ENCODE measurements at regions not wholly inside any gene's neighbourhood (a gene's known extent, or its start where the extent isn't known, plus 50 kb on each side); places are given as distances from the start of the nearest gene placed in this dataset.
A peak's percentile ranks its signal among the peaks of the same experiment; 100 is the strongest.

DNA sequence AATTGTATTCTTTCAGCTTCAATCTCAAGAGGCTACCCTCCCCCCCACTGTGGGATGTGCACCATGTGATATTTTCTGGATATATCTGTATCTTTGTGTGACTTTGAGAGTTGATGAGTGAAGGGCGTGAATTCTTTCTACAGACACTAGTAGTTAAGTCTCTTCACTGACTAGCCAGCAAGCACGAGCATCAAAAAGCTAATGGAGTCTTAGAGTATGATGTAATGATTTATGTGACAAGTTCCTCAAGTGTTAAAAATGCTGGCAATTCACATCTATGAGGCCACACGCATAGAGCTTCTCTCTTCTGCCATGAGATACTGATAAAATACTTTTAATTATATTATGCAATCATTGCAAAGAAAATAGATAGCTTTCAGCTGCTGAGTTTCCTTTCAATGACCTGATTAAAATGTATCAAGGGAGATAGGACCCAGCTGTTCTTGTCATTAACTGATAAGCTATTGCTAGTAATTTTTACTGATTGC is 304.8 kb downstream of the TRIB2 start:
- no peak for DNase-seq

DNA sequence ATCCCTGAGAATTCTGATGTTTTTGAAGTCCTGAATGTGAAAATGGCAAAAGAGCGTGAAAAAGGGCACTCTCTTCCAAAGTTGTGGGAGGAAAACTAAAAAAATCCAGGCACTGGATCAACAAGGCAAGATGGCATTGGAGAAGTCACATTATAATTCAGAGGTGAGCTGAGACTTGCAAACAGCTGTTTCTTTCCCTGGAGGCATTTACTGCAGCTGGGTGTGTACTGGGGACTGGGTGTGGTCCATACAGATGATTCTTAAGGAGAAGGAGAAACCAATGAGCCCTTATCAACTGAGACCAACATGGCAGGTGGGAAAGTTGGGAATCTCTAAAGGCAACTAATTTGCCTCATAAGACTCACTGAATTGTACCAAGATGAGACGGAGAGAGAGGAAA is 313.9 kb downstream of the TRIB2 start:
- no peak for DNase-seq

DNA sequence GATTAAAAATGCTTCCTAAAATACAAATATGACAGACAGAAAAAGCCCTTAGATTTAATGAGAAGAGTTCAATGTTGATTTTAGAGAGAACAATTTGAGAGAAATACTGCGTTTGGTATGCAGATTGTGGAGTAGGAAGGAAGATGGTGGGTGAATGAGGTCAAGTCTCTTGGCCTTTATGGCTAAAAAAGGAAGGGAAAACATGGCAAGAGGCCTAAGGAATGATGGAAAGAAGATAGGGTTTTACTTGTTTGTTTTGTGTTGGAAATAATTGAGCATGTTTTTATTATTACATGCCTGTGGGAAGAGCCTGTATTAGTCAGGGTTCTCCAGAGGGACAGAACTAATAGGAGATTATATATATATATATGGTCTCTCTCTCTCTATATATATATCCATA is 318.1 kb downstream of the TRIB2 start:
- no peak for DNase-seq

DNA sequence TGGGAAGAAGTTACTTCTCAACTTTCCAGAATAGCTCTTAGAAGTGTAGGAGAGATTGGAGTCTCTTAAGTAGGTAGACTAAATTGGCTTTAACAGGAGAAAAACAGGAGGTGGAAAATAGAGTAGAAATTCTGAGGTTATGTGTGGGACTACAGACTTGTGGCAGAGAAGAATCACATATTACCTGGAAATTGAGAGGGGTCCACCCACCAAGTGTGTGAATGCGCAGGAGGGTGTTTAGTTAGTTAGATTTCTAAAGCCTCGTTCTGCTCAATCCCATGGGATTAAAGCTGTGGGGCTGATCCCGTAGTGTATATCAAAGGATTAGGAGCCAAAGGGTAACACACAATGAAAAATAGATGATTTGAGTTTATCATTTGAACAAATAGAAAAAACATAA is 319.1 kb downstream of the TRIB2 start:
- DNase-seq = no peak

DNA sequence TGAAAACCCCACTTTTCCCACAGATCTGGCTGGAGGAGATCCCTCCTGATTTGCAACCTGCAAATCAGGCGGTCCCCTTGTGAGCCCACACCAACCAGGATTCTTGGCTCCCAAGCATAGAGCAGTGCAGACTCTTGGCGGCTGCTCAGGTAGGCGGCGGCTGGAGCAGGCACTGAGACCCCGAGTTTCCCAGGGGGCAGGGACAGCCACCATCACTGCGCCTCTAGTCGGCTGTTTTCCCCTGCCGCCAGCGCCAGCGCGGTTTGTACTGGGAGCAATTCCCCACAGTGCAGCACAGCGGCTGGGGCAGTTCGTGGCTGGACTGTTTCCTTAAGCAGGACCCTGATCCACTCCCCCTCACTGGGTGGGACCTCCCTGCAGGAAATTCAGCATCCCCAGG is 323.3 kb downstream of the TRIB2 start:
- no peak for DNase-seq

DNA sequence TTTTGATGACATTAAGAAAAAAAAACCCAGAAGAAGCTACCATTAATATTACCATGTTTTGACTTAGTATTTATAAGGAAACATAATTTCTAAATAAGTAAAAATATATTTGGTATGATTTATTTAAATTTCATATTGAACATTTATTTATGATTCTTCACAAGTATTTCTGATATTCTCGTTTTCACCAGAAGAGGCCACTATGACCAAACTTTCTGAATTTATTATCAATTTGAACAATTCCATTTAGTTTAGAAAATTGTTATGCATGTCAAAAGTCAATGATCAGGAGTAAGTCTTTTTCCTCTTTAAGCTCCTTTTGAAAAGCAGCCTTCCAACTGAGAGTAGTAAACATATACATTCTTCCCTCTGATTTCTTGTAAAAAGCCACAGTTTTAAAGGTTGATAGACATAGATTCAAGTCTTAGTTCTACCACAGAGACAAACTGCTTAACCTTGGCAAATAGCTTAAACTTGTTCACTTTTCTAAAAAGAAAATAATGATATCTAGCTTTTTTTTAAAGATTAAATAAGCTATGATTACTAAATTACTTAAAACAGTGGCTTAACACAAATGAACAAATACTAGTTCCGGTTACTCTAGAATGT is 329.9 kb downstream of the TRIB2 start:
- DNase-seq = no peak

DNA sequence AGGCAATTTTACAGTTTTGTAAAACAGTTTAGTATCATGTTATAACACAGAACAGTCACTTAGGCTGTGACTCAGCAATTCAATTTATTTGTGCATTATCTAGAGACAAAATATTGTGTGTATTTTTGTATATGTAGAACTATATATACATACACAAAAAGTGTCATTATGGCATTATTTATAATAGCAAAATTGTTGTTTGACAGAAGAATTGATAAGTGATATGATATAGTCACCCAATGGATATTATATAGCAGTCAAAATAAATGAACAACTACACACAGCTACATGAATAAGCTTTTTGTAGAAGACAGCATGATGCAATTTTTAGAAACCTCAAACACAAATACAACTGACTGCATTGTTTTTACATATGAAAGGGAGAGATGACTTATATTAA is 334.0 kb downstream of the TRIB2 start:
- no peak for DNase-seq

DNA sequence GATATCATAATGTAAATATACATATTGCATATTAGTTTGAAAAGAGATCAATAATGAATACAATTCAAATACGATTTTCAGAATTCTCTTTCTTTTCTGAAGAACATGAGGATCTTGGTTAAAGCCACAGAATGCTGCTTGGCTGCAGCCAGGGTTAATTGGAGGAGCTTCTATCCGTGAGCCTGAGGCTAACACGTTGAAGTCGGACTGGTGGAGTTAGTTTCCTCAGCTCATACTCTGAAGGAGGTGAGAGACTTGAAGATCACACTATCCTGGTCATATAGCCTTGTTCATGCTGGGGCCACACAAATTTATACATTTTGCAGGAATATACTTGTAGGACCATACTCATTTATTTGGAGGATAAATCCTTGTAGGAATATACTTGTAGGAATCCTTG is 335.8 kb downstream of the TRIB2 start:
- no peak for DNase-seq

DNA sequence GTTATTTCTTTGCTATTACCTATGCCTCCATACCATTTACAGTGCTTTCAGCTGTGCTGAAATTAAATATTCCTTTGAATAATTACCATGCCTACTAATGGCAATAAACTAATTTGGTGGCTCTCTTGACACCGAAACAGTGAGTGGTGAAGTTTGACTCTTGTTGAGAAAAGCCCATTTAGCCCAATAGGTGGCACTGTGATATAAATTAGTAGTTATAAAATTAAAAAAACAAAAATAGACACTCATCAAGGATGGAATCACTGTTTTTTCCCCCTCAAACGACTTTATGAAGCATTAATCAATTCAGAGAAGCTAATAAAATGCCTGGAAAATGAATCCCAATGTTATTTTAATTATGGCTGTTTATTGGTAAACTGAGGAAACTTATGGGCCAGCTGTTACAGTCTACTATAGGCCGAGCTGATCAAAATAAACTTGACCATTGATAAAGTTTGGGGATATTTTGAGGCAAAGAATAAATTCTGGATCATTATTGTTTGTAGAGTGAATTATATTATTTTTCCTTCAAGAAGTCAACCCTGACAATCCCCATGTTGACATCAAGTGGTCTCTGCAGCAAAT is 339.6 kb downstream of the TRIB2 start:
- DNase-seq = peak; percentile 18

DNA sequence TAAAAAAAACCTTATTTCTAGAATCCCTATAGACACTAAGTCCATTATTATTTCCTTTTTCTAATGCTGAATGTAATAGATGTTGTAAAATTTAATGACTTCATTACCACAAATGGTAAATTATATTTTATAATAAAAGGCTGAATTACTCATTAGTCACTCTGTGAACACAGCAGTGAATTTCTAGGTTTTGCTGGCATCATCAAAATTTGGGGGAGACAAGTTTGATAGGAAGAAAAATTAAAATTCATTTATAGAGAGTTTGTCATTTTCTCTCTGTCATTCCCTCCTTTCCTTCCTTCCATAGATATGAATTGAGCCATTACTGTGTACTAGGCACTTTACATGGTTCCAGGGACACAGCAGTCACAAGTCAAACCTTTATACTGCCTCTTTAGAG is 340.9 kb downstream of the TRIB2 start:
- DNase-seq = no peak

DNA sequence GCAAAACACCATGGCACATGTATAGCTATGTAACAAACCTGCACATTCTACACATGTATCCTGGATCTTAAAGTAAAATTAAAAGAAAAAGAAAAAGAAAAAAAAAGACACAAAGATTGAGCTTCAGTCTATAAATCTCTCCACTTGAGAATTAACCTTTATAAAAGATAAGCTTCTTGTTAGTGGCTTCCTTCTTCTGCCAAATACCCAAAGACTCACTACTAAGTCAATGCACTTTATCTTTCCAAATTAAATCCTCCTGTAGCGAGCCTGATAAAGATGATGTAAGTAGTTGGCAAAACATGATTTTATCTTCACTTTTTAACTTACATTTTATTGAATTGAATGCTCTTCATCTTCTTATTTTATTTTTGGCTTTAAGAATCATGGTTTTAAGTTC is 349.9 kb downstream of the TRIB2 start:
- DNase-seq = no peak

DNA sequence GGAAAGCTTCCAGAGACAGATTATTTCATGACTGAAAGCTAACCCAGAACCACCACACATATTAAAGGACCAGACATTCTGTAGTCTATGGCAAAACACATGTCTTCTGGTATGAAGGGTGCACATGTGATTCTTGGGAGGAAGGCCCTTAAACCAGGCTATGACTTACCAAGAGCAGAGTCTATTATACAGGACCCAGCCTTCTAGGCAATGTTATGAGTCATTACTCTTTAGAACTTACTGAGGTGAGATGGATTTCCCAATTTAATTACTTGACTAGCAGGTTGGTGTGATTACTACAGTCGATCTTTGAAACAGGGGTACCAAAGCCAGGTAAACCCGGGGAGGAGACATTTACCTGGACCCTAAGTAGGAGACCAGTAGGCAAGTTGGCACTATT is 350.8 kb downstream of the TRIB2 start:
- DNase-seq = no peak

DNA sequence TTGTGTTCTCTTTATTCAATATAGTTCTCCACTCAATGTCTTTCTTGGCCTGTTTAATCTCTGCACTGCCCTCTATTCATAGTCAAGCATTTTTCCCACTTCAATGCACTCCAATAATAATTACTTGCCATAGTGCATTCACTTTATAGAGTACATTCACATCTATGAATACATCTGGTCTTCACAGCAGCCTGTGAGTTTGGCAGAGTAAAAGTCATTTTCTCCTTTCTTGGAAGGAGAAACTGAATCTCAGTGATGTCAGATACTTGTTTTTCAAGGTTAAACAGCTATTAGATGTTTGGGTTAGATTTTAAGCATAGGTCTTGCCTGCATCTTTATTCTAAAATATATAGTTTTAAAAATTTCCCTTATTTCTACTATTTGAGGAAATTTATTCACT is 373.2 kb downstream of the TRIB2 start:
- no peak for DNase-seq

DNA sequence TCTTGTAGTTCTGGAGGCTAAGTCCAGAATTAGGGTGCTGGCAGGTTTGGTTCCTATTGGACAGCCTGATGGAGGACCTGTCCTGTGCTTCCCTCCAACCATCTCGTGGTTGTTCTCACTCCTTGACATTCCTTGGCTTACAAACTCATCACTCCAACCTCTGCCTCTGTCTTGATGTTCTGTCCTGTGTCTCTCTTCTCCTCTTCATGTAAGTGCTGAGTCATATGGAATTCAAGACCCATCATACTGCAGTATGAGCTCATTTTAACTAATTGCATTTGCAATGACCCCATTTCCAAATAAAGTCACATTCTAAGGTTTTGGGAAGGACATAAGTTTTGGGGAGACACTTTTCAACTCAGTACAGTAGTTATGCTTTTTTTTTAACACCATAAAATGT is 374.7 kb downstream of the TRIB2 start:
- no peak for DNase-seq

DNA sequence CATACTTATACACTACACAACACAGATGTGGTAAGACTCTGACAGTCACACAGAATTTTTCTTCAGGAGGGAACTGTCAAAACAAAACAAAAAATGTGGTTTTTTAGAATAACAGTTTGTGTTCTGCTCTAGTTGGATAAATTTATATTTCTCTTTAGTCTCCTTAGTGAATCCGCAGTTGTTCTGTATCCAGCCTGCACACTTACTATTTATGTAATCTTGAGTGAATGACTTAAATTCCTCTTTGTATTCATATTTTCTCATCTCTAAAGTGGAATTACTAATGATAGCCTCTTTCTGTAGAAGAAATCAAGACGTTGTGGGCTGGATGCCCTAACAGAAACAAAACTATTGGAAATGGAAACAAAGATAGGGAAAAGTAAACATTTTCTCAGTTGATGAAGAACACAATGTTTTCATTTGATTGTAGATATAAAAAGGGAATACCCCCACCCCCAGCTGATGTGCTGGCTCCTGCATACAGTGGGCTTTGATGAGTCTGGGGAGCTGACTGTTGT is 375.2 kb downstream of the TRIB2 start:
- no peak for DNase-seq

DNA sequence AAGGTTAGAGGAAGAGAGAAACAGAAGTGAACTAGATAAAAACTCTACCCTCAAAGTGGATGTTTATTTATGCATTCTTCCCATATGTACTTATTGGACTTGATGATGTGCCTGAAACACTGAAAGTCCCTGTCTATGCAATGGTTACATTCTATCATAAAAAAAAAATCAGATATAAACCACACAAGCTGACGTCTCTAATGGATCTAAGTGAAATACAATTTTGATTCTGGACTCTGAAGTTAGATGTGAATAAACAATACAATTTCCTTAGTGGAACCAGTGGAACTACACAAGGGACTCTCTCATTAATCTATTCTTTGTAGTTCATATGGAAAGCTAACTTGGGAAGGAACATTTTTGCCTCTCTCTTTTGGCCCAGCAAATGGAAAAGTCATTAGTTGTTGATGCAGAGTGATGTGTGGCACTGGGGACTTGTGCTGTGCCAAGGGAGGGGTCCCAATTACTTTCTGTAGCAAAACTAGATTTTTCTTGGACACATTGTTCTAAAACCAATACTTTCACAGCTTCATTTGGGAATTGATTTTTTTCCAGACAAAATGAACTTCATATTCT is 376.8 kb downstream of the TRIB2 start:
- no peak for DNase-seq

DNA sequence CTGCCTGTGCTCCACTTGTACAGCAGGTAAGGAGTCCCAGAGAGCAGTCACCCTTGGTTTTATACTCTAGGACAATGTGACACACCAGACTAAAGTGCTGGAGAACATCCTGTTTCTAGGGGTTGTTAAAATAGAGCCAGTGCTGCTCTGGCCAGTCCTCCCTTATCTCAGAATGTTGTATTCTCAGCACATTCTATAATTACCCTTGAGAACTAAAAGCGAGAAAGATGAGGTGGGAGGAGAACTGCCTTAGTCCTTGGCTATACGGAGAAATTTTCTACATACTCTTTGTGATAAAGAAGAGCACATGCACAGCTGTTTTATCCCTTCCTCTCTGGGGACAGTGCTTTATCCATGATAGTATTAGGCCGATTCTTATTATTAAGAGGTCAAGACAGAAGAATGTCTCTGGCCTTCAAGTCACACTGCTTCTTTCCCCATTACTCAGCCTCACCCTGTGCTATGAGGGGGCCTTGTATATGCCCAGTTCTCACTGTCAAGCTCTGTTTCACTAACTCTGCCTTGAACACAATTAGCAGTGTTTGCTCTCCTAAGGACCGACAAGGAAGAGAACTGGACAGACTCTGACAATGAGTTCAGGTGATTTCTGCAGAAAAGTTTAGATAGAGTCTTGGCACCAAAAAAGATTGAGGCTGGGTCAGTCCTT is 385.8 kb downstream of the TRIB2 start:
- no peak for DNase-seq

DNA sequence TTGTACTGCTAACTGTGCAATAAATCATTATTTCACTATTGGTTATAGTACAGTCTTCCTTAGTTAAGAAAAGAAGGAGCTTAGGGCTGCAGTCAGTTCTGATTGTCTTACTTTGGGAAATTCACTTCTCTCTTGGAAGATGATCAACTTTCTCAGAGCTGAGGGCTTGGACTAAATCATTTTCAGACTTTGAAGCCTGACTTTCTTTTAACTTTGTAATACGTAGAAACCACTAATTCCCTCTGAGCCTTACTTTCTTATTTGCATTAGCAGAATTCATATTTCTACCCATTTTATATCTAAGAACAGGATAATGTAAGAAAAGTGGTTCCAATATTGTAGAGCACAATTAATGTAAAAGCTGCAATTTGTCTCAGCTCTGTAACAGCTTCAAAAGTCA is 386.4 kb downstream of the TRIB2 start:
- no peak for DNase-seq

DNA sequence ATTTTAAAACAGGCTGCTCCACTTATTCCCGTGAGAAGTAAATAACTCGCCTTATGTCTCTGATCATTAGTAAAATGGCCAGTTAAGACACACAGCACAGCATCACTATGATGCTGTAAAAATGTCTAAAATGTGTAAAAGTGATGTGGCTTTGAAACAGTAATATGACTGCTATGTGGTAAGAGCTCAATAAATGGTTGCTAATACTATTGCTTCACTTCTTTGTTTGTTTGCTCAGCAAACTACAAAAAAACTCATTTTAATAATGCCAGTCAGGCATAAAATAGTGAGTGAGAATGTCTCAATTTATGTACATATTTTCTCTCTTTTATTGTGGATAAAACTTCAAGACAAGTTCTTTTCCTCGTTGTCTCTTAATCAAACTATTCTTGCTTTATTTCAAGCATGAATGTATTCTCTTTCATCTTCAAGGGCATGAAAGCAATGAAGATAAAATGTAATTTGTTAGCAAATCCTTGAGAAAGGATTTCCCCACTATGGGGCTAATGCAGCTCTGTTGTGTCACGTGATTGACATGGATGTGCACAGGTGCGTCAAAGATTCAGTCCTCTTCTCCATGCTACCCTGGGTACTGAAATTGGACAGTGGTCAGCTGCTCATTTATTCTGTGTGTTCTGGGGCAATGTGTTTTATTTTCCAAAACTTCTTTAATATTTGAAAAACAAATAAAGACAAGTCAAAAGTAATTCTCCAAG is 387.2 kb downstream of the TRIB2 start:
- no peak for DNase-seq

DNA sequence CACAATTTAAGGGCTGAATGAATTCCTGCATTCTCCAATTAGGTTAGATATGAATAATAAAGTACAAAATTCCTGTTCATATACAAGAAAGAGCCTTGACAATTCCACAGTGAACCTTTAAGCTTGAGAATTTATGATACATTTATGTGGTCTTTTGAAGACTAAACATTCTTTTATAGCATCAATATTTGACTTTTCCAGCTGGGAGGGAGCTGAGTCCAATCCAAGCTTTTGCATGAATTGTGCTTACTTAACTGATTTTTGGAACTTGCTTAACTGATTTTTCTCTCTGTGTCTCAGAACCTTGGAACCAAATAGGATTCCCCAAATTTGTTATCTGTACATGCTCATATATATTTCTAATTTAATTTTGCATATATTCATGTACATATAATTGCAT is 388.0 kb downstream of the TRIB2 start:
- no peak for DNase-seq

DNA sequence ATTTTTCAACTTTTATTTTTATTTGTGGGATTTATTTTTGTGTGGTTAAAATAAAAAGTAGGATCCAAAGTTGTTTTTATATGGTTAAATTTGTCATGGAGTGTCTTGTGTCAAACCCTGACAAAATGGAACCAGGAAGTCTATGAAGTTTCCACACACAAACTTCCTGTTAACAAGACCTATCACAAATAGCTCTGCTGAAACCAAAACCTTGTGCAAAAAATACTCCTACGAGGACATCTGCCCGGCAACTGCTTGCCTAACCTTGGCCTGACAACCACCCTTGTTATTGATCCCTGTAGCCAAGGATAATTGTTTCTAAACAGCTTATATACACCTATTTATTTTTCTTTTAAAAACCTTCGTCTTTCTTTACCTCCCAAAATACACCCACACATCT is 389.6 kb downstream of the TRIB2 start:
- DNase-seq = no peak

DNA sequence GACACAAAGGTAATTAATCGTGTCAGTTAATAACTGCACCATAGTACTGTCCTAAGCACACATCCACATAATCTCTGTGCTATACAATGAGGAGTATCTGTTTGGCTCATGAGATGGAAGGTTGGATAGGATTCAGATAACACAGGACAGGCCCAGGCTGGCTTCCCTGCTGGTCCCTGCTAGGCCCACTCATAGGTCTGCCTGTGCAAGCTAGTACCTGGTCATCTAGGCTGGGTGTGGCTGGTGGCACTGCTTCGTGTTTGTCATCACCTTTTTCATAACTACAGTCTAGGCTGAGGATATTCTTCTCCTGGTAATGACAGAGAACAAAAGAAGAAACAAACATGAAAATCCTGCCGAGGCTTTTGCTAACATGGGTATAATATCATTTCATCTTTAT is 392.8 kb downstream of the TRIB2 start:
- no peak for DNase-seq

DNA sequence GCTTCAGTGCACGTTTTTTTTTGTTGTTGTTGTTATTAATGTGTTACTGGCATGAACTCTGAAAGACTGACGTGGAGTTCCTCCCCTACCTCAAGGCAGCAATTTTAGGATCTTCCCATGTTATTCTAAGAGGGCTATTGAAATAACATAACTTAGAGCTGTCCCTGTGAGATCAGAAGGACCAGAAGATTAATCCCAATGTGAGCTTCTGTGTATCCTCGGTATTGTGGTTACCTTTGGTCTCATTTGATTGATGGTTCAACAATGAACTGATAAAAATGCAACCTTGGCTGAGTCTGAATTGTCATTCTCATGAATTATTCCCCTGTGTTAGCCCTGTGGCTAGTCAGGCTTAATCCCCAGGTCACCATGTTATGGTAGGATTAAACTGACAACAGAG is 394.1 kb downstream of the TRIB2 start:
- no peak for DNase-seq

DNA sequence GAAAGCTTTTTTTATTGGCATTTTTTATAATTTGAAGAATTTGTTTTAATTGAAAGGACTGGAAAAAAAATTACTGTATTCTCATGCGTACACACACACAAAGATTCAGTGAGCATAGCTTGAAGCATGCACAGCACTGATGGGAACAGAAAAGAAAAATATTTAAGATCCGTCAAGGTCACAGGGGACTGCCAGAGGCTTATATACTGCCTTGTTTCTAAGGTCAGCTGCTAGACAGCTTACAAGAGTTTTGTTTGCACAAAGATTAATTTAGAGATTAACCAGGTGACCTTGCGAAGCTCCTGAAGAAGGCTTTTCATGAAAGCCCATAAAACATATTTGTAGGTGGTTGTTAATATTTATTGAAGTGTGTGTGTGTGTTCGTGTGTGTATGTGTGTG is 396.3 kb downstream of the TRIB2 start:
- no peak for DNase-seq

Data from NCI-H1105 (cell line).